AG08396 (cell line): ENCODE measurements at regions not wholly inside any gene's neighbourhood (a gene's known extent, or its start where the extent isn't known, plus 50 kb on each side); places are given as distances from the start of the nearest gene placed in this dataset.

ENCODE experiments used
- DNase-seq: peaks from one replicate; pipeline ENCODE4 v3.0.0; 2012; ENCODE audit warnings: low spot score, mixed read lengths

DNA sequence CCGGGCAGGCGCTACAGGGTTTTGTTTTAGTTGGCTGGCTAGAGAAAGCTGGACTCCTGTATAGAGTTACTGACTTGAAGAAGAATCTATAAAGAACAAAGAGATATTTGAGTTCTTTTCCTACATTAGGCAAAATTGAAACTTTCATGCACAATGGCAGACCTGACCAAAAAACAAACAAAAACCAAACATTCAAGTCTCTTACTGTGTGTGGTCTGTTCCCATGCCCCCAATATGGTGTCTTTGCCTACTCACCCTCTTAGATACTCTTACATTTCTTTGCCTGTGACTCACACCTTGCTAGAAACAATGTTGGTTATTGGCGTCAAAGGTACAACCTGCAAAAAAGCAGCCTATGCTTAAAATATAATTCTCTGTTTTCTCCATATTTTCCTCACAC lies 109.5 kb upstream of the TMC3 start:
- DNase-seq = no peak

DNA sequence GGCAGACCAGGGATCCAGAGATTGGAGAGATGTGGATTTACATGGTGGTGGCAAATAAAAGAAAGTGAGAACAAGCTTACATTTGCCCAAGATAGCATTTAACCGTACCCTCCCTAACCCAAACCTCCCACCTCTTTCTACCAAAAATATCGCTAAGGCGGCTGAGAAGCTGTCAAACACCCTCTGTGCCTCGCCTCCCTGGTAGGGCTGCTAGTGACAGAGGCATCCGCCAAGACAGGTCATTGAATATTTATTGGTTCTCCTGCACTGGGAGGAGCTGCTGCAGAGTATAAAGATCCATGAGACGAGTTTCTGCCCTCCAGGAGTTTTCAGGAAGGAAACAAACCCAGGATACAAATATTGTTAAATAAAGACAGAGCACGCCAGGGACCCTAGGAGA lies 107.3 kb upstream of the TMC3 start:
- no peak for DNase-seq

DNA sequence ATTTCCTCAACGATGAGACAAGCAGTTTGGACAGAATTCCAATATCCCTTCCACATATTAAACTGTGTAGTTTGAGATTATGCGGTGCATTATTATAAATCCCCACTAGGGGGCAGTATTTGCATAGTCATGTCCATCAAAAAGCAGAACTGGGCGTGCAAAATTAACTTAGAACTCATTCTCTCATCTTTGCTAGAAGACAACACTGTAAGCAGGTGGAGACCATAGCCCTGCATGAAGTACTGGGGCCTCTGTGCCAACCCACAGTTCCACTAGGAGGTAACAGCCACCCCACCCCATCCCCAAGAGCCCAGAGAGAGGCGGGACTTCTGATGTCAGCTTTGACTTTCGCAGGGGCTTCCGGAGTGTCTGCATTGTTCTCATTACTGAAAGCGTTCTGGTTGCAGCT lies 106.6 kb upstream of the TMC3 start:
- DNase-seq = peak; percentile 24

DNA sequence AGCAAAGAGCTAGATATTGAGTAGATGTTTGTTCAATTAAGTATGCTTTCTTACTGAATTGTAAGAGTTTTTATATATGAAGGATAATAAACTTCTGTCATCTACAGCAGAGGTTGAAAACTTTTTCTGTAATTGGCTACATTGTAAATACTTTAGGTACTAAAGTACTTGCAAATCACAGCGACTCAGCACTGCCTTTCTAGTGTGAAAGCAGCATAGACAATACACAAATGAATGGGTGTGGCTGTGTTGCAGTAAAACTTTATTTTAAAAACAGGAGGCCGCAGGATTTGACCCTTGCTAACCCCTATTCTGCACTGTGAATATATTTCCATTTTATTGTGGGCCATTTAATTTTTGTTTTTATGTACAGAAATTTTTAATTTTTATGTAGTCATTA lies 104.3 kb upstream of the TMC3 start:
- no peak for DNase-seq

DNA sequence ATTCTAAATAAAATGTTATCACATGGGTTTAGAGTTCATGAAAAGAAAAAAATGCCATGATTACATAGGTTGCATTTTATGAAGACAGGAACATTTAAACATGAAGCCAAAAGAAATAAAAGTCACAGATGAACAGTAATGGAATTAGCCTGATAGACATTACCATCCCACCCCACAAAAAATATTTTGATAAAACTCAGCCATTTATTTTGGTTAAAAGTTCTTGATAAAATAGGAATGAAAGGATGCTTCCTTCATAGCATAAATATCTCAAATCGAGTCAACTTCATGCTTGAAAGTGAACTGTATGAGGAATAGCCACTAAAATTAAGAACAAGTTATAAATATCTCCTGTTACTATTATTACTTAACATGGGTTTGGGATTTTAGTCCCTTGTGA lies 101.9 kb upstream of the TMC3 start:
- no peak for DNase-seq

DNA sequence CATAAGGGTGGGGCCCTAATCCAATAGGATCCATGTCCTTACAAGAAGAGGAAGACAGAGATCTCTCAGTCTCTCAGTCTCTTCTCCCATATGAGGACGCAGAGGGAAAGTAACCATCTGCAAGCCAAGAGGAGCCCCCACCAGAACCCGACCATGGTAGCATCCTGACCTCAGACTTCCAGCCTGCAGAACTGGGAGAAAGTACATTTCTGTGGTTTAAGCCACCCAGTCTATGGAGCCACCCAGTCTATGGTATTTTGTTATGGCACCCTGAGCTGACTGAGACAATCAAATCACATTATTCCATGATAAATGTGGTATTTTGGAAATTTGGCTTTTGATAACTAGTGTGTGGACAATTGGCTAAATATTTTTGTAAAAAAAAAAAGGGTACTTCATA lies 101.5 kb upstream of the TMC3 start:
- DNase-seq = no peak

DNA sequence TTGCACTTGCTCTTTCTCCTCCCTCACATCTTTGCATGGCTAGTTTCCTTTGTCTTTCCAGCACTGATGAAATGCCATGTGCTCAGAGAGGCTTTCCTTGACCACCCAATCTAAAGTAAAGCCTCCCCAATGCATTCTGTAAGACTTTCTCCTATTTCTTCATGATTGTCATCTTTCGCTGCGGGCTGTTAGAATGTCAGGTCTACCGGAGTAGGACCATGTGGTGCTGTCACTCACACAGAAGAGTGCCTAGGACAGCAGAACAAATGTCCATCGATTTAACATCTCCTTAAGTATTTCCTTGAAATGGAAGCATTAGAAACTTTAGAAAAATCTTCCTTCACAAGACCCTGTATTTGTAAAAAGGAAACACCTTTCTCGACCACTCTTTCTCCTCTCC lies 99.9 kb upstream of the TMC3 start:
- no peak for DNase-seq

DNA sequence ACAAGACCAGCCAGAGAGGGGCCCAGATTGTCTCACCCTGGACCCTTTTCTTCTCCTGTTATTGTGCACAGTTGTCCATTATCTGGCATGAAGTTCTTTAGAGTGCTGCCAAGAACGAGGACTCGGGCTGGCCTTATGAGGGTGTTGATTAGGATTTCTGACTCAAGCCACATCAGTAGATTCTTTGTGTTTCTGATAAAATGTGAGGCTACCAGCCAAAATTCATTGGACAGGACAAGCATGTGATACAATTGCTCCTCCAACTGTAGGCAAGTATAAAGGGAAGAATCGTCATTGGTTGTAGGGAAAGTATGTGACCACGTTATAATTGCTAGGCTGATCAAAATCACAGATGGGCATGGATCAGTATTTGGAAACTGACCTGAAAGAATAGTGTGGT lies 99.2 kb upstream of the TMC3 start:
- DNase-seq = no peak

DNA sequence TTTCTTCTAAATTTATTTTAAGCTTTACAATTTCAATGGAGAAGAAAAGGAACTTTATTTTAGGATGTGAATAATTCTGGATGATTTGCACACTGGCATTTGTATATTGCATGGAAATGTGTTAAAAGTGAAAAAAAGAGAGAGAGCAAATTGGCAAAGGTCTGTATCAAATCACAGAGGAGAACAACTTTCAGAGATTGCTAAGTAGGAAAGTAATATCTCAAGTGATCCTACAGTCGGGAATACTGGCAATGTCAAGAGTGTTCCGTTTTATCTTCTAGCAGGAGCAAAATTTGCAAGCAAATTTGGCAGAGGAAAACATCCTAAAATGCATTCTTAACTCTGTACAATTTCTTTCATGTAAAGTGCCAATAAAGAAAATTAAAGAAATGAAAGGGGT lies 97.1 kb upstream of the TMC3 start:
- no peak for DNase-seq

DNA sequence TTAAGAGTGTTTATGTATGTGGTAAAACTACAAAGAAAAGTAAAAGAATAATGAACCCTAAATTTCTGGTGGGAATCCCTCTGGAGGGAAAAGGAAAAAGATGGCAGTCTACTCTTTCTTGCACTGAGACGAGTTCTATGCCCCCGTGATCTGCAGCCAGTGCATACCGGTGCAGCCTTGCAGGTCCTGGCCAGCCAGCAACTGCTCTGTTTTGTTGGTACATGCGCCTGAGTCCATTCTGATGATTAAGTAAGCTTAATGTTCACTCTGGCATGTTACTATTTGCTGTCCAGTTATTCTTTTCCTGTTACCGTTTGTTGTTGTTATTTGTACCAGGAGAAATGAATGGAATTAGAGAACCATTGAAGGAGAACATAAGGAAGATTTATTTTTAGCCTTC lies 95.1 kb upstream of the TMC3 start:
- DNase-seq = no peak

DNA sequence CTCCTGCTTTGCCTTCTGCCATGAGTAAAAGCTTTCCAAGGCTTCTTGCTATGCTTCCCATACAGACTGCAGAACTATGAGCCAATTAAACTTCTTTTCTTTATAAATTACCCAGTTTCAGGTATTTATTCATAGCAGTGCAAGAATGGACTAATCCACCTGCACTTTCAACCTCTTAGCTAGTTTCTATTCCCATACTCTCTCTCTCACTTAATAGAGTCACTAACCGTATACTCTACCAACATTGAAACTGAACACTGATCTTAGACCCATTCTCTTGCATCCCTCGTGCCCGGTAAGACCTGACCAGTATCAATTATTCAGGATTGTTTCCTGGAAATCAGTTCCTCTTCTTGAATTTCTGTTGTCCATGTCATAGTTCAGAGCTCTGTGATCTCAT lies 92.7 kb upstream of the TMC3 start:
- DNase-seq = no peak

DNA sequence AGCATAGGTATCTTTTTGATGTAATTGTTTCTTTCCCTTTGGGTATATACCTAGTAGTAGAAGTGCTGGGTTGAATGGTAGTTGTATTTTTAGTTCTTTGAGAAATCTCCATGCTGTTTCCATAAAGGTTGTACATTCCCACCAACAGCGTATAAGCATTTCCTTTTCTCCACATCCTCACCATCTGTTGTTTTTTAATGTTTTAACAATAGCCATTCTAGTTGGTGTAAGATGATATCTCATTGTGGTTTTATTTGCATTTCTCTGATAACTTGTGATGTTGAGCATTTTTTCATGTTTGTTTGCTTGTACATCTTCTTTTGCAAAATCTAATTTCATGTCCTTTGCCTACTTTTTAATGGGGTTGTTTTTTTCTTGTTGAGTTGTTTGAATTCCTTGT lies 80.0 kb upstream of the TMC3 start:
- no peak for DNase-seq

DNA sequence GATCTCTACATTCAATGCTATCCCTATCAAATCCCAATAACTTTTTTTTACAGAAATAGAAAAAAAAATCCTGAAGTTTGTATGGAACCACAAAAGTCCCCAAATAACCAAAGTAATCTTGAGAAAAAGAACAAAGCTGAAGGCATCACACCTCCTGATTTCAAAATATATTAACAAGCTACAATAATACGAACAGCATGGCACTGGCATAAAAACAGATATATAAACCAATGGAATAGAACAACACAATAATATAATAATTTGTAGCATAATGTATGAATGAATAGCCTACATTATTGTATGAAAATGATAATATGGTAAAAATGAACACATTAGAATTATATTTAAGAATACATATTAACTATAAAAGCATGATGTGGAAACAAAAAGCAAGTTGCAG lies 76.7 kb upstream of the TMC3 start:
- no peak for DNase-seq

DNA sequence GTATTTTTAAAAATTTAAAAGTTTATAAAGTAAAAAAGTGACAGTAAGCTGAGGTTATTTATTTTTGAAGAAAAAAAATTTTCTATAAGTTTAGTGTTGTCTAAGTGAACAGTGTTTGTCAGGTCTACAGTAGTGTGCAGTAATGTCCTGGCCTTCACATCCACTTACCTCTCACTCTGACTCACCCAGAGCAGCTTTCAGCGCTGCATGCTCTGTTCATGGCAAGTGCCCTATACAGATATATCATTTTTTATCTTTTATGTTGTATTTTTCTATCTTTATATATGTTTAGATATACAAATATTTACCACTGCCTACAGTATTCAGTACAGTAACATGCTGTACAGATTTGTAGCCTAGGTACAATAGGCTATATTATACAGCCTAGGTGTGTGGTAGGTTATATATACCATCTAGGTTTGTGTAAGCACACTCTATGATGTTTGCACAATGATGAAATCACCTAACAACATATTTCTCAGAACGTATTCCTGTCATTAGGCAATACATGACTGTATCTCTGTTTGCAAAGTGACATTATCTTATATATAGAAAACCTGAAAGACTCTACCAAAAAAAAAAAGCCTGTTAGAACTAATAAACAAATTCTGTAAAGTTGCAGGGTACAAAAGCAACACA lies 75.9 kb upstream of the TMC3 start:
- no peak for DNase-seq

DNA sequence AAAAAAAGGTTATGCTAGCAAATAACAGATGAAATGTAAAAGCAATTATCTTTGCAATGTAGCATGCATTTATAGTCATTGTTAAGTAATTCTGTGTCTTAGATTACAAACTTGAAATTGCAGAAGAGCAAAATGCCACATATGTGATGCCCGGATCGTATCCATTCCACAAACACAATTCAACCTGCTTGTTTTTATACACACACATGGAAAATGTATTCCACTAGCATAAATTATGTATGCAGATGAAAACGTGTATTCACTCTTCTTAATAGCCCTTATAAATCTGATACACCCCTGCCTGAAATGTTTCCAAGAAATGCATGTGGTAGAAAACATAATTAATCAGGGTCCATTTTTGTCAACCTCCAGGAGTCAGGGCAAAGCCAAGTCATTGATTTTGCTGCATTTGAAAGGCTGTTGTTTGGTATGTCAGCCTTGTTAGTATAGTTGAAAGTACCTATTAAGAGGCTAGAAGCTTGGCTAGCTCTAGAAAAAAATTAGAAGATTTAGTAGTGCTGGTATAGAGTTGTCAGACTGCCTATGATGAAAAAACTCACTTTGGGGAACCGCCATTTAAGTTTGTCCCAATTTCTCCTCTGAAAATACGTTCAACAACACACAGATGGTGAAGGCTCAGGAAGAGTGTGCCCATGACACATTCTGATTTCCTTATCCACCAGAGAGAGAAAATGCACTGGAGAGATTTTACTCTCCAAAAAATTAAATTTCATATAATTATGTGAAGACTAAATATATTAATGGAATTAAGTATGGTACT lies 69.2 kb upstream of the TMC3 start:
- DNase-seq = no peak

DNA sequence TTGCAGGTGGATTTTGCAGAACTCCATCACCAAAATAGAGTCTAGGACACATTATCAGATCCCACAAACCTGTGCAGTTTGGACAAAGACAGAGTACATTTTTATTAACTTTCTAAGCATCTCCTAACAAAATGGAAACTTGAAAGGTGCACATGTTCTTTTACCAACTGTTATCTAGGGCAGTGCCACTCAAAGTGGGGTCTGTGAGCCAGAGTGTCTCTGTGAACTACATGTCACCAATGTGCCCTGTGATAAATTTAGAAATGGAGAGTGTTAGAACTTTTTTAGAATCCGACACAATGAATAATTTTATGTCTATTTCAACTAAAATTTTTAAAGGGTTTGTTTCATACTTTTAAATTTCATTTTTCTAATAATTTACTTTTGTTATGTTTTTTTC lies 68.4 kb upstream of the TMC3 start:
- no peak for DNase-seq

DNA sequence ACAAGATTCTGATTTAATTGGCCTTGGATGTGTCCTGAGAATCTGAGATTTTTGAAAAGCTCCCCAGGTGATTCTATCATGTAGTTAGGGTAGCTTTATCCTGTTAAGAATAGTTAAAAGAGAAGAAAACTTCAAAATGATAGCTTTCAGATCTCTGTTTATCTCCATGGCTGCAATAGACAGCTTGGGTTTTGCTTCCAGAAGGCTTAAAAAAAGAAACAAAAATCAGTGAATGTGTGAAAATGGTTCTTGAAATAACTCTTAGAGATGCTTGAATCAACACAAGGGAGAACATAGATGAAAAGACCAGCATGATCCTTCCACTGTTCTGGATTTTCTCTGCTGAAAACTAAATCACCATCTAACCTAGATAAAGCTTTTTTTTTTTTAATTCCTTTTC lies 60.8 kb upstream of the TMC3 start:
- DNase-seq = no peak

DNA sequence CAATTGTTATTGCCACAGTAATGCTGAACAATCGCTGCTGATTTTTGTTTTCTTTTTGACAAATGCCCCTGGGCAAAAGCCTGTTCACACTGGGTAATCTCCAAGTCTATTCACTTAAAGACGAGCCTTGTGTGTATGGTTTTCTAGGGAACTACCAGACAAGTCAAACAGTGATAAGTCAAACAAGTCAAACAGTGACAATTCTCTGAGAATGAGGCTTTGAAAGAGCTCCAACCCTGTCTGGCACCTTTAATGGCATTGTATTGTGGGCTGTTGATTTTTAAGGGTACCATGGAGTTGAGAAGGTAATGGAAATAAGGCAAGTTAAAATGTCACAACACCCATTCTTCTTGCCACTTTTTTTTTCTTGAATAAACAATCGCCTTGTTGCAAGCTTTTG lies 59.4 kb upstream of the TMC3 start:
- no peak for DNase-seq

DNA sequence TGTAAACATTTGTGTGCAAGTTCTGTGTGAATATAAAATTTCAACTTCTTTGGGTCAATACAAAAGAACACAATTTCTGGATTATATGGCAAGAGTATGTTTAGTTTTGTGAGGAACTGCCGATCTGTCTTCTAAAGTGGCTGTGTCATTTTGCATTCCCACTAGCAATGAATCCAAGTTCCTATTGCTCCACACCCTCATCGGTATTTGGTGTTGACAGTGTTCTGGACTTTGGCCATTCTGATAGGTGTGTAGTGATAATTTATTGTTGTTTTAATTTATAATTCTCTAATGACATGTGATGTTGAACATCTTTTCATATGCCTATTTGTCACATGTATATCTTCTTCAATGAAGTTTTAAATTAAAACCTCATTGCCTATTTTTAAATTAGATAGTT lies 58.2 kb upstream of the TMC3 start:
- no peak for DNase-seq

DNA sequence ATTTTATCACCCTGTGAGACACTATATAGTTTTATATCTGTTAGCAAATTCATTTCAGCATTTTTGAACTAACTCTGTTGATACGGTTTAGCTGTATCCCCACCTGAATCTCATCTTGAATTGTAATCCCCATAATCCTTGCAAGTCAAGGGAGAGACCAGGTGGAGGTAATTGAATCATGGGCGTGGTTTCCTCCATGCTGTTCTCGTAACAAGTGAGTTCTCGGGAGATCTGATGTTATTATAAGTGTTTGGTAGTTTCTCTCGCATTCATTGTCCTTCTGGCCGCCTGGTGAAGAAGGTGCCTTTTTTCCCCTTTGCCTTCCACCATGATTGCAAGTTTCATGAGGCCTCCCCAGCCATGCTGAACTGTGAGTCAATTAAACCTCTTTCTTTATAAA lies 53.2 kb upstream of the TMC3 start:
- DNase-seq = no peak

DNA sequence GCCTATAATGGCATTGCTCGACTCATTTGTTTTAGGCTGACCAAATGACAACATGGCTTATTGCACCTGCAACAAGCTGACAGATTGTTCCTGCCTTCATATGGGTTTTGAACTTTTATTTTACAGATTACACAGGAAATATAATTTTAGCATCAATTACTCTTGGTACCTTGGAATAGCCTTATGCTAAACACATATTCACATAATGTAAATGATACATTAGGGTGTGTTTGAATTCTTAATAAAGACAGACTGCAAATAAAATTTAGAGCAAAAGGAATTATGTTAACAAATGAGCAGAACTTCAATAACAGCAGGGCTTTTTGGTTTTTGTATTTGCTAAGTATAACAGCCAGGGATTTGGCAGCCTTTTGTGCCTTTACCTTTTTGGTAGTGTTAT lies 51.9 kb upstream of the TMC3 start:
- DNase-seq = no peak
